ENCODE measurements at regions not wholly inside any gene's neighbourhood (a gene's known extent, or its start where the extent isn't known, plus 50 kb on each side); places are given as distances from the start of the nearest gene placed in this dataset.

- TF ChIP-seq CTCF (IDR thresholded peaks at IDR 0.05; ENCODE audit: poor library complexity): no peak
- no peak for TF ChIP-seq EZH2 (IDR thresholded peaks at IDR 0.05; ENCODE audit: borderline replicate concordance)
Observed at GRCh38 chr2:42926434-42927333, 134.3 kb upstream of the HAAO start.
